B cell (primary cell): ENCODE measurements at regions not wholly inside any gene's neighbourhood (a gene's known extent, or its start where the extent isn't known, plus 50 kb on each side); places are given as distances from the start of the nearest gene placed in this dataset.

ENCODE experiments used
- ATAC-seq: fragments of 200-7000 bp; cut with Tn5 transposase; one replicate; pipeline ENCODE4 v1.10.0; 2021; ENCODE audit warnings: low read depth, mild to moderate bottlenecking, moderate number of reproducible peaks, moderate library complexity
- CTCF ChIA-PET: fragments of 350-600 bp; sonication (Branson Sonifier 250); formaldehyde crosslinking; loops from one replicate; lab custom pipeline; 2021; ENCODE audit warnings: antibody characterized with exemption, inconsistent platforms; lab: Charles Lee
- POLR2A ChIA-PET: fragments of 350-600 bp; sonication (Branson Sonifier 250); formaldehyde crosslinking; loops from one replicate; lab custom pipeline; 2021; ENCODE audit warnings: antibody characterized with exemption; lab: Charles Lee
- DNase-seq: peaks from one replicate; pipeline ENCODE4 v3.0.0; 2013
- H2AFZ ChIP-seq: 2 replicates; pipeline ENCODE4 v1.6.1; 2012; ENCODE audit warnings: mild to moderate bottlenecking, low read depth, low read length; ENCODE audit not compliant: insufficient read depth, poor library complexity, severe bottlenecking
- H3K27ac ChIP-seq, 2 donors: 1 replicate in 1 of 2; 2 replicates in 1 of 2; pipeline ENCODE4 v1.5.1; 2012 to 2013; ENCODE audit warnings: low read length in 2 of 2, mild to moderate bottlenecking in 2 of 2, moderate library complexity in 1 of 2
- H3K27me3 ChIP-seq, 4 experiments: fragments of 200-600 bp in 1 of 4; sonication (generic) in 1 of 4; replicated peaks in 1 of 4; 1 replicate in 2 of 4; 2 replicates in 2 of 4; pipeline versions ENCODE4 v1.6.1 to v1.7.0; 2013 to 2016; ENCODE audit warnings: low read length in 3 of 4, mild to moderate bottlenecking in 2 of 4, mixed read lengths in 1 of 4, moderate library complexity in 1 of 4; ENCODE audit not compliant: insufficient read depth in 4 of 4, control insufficient read depth in 3 of 4; ENCODE audit errors: control extremely low read depth in 1 of 4
- H3K36me3 ChIP-seq, 2 experiments: replicated peaks in 1 of 2; 1 replicate in 1 of 2; 2 replicates in 1 of 2; pipeline versions ENCODE4 v1.6.1 to v1.7.1; 2013; ENCODE audit warnings: low read length in 1 of 2; ENCODE audit not compliant: insufficient read depth in 2 of 2, control insufficient read depth in 1 of 2; ENCODE audit errors: control extremely low read depth in 1 of 2, extremely low read depth in 1 of 2
- H3K4me1 ChIP-seq, 2 donors: fragments of 200-600 bp in 1 of 2; sonication (generic) in 1 of 2; 1 replicate in 1 of 2; 2 replicates in 1 of 2; pipeline versions ENCODE4 v1.5.1 to v1.6.1; 2013 to 2017; ENCODE audit warnings: low read length in 2 of 2; ENCODE audit not compliant: control insufficient read depth in 2 of 2, insufficient read depth in 2 of 2
- H3K4me2 ChIP-seq: replicated peaks from 2 replicates; pipeline ENCODE3; 2012; ENCODE audit warnings: mild to moderate bottlenecking, low read depth, low read length; ENCODE audit not compliant: poor library complexity, severe bottlenecking
- H3K4me3 ChIP-seq, 5 experiments: fragments of 200-600 bp in 1 of 5; sonication (generic) in 1 of 5; 1 replicate in 3 of 5; 2 replicates in 2 of 5; pipeline versions ENCODE4 v1.5.1 to v1.7.0; 2011 to 2016; ENCODE audit warnings: low read length in 4 of 5, mild to moderate bottlenecking in 4 of 5, low read depth in 2 of 5, control low read depth in 1 of 5, moderate library complexity in 1 of 5; ENCODE audit not compliant: insufficient read depth in 1 of 5; ENCODE audit errors: control extremely low read depth in 1 of 5, extremely low read depth in 1 of 5
- H3K79me2 ChIP-seq: fragments of 200-600 bp; sonication (generic); one replicate; pipeline ENCODE4 v1.6.0; 2016; ENCODE audit warnings: low read length; ENCODE audit not compliant: control insufficient read depth, insufficient read depth
- H3K9ac ChIP-seq: fragments of 200-600 bp; sonication (generic); 2 replicates; pipeline ENCODE4 v1.6.1; 2017; ENCODE audit warnings: mild to moderate bottlenecking, low read length, moderate library complexity
- H3K9me3 ChIP-seq, 3 donors: one replicate each; pipeline versions ENCODE4 v1.6.1 to v1.7.1; 2013; ENCODE audit warnings: low read length in 2 of 3; ENCODE audit not compliant: control insufficient read depth in 2 of 3, insufficient read depth in 1 of 3; ENCODE audit errors: control extremely low read depth in 1 of 3
- H4K20me1 ChIP-seq: 2 replicates; pipeline ENCODE4 v1.6.0; 2012; ENCODE audit warnings: mild to moderate bottlenecking, low read length; ENCODE audit not compliant: insufficient read depth, control insufficient read depth, poor library complexity, severe bottlenecking
- H3K27ac Mint-ChIP-seq: one replicate; pipeline ENCODE4 v1.8.0; 2021; ENCODE audit warnings: mixed read lengths
- H3K27me3 Mint-ChIP-seq: one replicate; pipeline ENCODE4 v1.8.0; 2021; ENCODE audit warnings: mixed read lengths
- H3K4me1 Mint-ChIP-seq: one replicate; pipeline ENCODE4 v1.8.0; 2021; ENCODE audit warnings: mixed read lengths
- H3K4me3 Mint-ChIP-seq: one replicate; pipeline ENCODE4 v1.8.0; 2021; ENCODE audit warnings: mixed read lengths
- H3K9me3 Mint-ChIP-seq: one replicate; pipeline ENCODE4 v1.8.0; 2022; ENCODE audit warnings: mixed read lengths; ENCODE audit not compliant: insufficient read depth
- EZH2 ChIP-seq: IDR thresholded peaks from 2 replicates; pipeline ENCODE4 v1.6.1; 2012; ENCODE audit warnings: borderline replicate concordance, low read depth, mild to moderate bottlenecking, moderate library complexity, low read length; ENCODE audit not compliant: insufficient read depth, poor library complexity, severe bottlenecking
- WGBS: methylation state at CpG from one replicate; pipeline ENCODE4 v1.1.5; 2013; ENCODE audit warnings: missing lambda C conversion rate; ENCODE audit not compliant: insufficient coverage; 5-methylcytosine and 5-hydroxymethylcytosine counted together
- intact Hi-C: fragments of 100-400 bp; cut with micrococcal nuclease; formaldehyde crosslinking; loops from one replicate; pipeline ENCODE4 v1.10.0; 2022
- TF ChIP-seq, protein P1 (sequence below): fragments of 200-600 bp; IDR thresholded peaks from one replicate; pipeline ENCODE4 v1.8.0; 2022; ENCODE audit warnings: antibody characterized with exemption, mild to moderate bottlenecking

DNA sequence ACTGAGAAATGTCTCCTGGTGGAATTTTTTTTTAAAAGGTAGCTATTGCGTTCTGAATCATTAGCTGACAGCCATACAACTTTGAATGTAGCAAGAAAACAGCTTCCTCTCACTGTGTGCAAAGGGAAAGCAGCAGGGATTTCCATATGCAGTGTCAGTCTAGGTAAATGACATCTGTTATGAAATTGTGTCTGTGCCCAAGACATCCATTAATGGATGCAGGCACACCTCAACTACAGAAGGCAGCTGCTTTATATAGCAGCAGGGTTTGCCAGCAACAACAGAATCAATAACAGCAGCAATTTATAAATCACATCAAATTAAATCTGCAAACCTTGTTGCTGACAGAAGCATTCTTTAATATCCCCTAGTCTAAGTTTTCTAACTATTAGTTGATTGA lies 745.3 kb upstream of the RAG2 start:
- intact Hi-C loops = no loop called here
- WGBS = no CpG with 5 or more reads among the region's 1 CpG
- H3K4me1 Mint-ChIP-seq = no peaks in the 10 kb centered on the region

DNA sequence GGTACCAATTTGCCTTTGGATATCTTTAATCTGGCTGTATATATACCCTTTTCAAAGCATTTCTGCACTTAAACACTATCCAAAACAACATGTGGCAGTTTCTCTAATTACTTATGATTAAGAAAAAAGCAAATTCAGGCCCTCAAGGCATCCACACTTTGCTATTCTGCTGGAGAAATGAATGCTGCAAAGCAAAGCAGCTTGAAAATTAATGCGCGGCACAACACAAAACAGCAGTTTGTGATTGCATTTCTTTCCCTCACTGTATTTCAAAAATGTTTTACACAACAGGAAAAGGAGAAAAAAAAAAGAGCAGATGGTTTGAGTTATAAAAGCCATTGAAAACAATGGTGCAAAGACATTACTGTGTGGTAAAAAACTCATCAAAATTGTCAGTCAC lies 738.4 kb upstream of the RAG2 start:
- Histone ChIP-seq H3K4me1 (no peaks in the 10 kb centered on the region), H2AFZ (no peak overlapping the region), H3K9me3 (peaks cover 0 to 3% (median 0%) of the 10 kb centered on the region in 3 donors), H3K9ac (no peak overlapping the region), H3K36me3 (no peaks in the 10 kb centered on the region), H3K4me3 (no peak overlapping the region), H4K20me1 (no peaks in the 10 kb centered on the region), H3K79me2 (no peaks in the 10 kb centered on the region), H3K27ac (no peak overlapping the region), H3K4me2 (no peak overlapping the region), H3K27me3 (no peaks in the 10 kb centered on the region)
- ATAC-seq (no peak), DNase-seq (no peak)
- WGBS = no CpG with 5 or more reads among the region's 2 CpGs
- Mint-ChIP-seq H3K9me3 (peaks cover 2% of the 10 kb centered on the region), H3K27me3 (no peaks in the 10 kb centered on the region), H3K4me1 (no peaks in the 10 kb centered on the region), H3K27ac (no peak overlapping the region), H3K4me3 (no peak overlapping the region)
- intact Hi-C loops = no loop called here
- no peak for TF ChIP-seq EZH2
- TF ChIP-seq, protein P1, sequence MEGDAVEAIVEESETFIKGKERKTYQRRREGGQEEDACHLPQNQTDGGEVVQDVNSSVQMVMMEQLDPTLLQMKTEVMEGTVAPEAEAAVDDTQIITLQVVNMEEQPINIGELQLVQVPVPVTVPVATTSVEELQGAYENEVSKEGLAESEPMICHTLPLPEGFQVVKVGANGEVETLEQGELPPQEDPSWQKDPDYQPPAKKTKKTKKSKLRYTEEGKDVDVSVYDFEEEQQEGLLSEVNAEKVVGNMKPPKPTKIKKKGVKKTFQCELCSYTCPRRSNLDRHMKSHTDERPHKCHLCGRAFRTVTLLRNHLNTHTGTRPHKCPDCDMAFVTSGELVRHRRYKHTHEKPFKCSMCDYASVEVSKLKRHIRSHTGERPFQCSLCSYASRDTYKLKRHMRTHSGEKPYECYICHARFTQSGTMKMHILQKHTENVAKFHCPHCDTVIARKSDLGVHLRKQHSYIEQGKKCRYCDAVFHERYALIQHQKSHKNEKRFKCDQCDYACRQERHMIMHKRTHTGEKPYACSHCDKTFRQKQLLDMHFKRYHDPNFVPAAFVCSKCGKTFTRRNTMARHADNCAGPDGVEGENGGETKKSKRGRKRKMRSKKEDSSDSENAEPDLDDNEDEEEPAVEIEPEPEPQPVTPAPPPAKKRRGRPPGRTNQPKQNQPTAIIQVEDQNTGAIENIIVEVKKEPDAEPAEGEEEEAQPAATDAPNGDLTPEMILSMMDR = no peak
- ChIA-PET POLR2A (no interaction called here), CTCF (no interaction called here)

More for the DNA sequence above, 745.3 kb upstream of the RAG2 start:
- ATAC-seq = no peak
- Histone ChIP-seq H3K9ac (no peak overlapping the region), H3K27ac (no peak overlapping the region), H3K4me2 (no peak overlapping the region), H3K36me3 (no peaks in the 10 kb centered on the region), H3K4me3 (no peak overlapping the region), H2AFZ (no peak overlapping the region), H4K20me1 (no peaks in the 10 kb centered on the region), H3K9me3 (no peaks in the 10 kb centered on the region), H3K4me1 (no peaks in the 10 kb centered on the region), H3K27me3 (no peaks in the 10 kb centered on the region), H3K79me2 (no peaks in the 10 kb centered on the region)
- no peak for DNase-seq
- H3K27ac Mint-ChIP-seq = no peak overlapping the region
- TF ChIP-seq EZH2 = no peak
- TF ChIP-seq, protein P1 = no peak
- ChIA-PET CTCF (no interaction called here), POLR2A (no interaction called here)
- H3K9me3 Mint-ChIP-seq = no peaks in the 10 kb centered on the region
- no peak overlapping the region for H3K4me3 Mint-ChIP-seq
- H3K27me3 Mint-ChIP-seq = no peaks in the 10 kb centered on the region
